HG03280 (cell line): ENCODE measurements at regions not wholly inside any gene's neighbourhood (a gene's known extent, or its start where the extent isn't known, plus 50 kb on each side); places are given as distances from the start of the nearest gene placed in this dataset.
A peak's percentile ranks its signal among the peaks of the same experiment; 100 is the strongest.
"Not testable (repeated sequence)": the region's sequence is repeated elsewhere in the genome, so short reads cannot be mapped to it uniquely, and the experiment has no call there.

ENCODE experiments used
- ATAC-seq: cut with Tn5 transposase; IDR thresholded peaks from one replicate; pipeline ENCODE4 v1.9.1; 2021; ENCODE audit warnings: mild to moderate bottlenecking, moderate library complexity; ENCODE audit not compliant: unreplicated experiment

GRCh38 chr9:42325142-42325541 is 141.7 kb downstream of the SPATA31A6 start:
- ATAC-seq: not testable (repeated sequence)

- ATAC-seq: not testable (repeated sequence)
These were observed 142.1 kb downstream of the SPATA31A6 start for GRCh38 chr9:42325561-42325960.

GRCh38 chr9:42326482-42326881 is 143.0 kb downstream of the SPATA31A6 start:
- not testable (repeated sequence) for ATAC-seq

- ATAC-seq: not testable (repeated sequence)
These were observed 151.9 kb downstream of the SPATA31A6 start for GRCh38 chr9:42335342-42335741.

GRCh38 chr9:42335984-42336657 is 152.7 kb downstream of the SPATA31A6 start:
- not testable (repeated sequence) for ATAC-seq

GRCh38 chr9:42338275-42338674 is 154.8 kb downstream of the SPATA31A6 start:
- not testable (repeated sequence) for ATAC-seq

GRCh38 chr9:42339671-42340434 is 156.4 kb downstream of the SPATA31A6 start:
- not testable (repeated sequence) for ATAC-seq

GRCh38 chr9:42340435-42340723 is 156.9 kb downstream of the SPATA31A6 start:
- ATAC-seq: not testable (repeated sequence)

GRCh38 chr9:42341860-42342259 is 158.4 kb downstream of the SPATA31A6 start:
- not testable (repeated sequence) for ATAC-seq

- not testable (repeated sequence) for ATAC-seq
These were observed 158.8 kb downstream of the SPATA31A6 start for GRCh38 chr9:42342297-42342696.

GRCh38 chr9:42344508-42344907 is 161.0 kb downstream of the SPATA31A6 start:
- not testable (repeated sequence) for ATAC-seq

- ATAC-seq: not testable (repeated sequence)
These were observed 163.5 kb downstream of the SPATA31A6 start for GRCh38 chr9:42346916-42347315.

- ATAC-seq: not testable (repeated sequence)
These were observed 165.7 kb downstream of the SPATA31A6 start for GRCh38 chr9:42349181-42349580.

- not testable (repeated sequence) for ATAC-seq
These were observed 167.0 kb downstream of the SPATA31A6 start for GRCh38 chr9:42350412-42350811.

GRCh38 chr9:42357604-42358373 is 174.3 kb downstream of the SPATA31A6 start:
- not testable (repeated sequence) for ATAC-seq

GRCh38 chr9:42358626-42359247 is 175.3 kb downstream of the SPATA31A6 start:
- not testable (repeated sequence) for ATAC-seq

- not testable (repeated sequence) for ATAC-seq
These were observed 181.2 kb downstream of the SPATA31A6 start for GRCh38 chr9:42364410-42365243.

- peak; percentile 95 for ATAC-seq
These were observed 181.9 kb downstream of the SPATA31A6 start for GRCh38 chr9:42365244-42365945.

GRCh38 chr9:42368279-42368881 is 184.9 kb downstream of the SPATA31A6 start:
- not testable (repeated sequence) for ATAC-seq
